WERI-Rb-1 (cell line): ENCODE measurements at regions not wholly inside any gene's neighbourhood (a gene's known extent, or its start where the extent isn't known, plus 50 kb on each side); places are given as distances from the start of the nearest gene placed in this dataset.

ENCODE experiments used
- DNase-seq: peaks from one replicate; pipeline ENCODE4 v3.0.0-alpha.2; 2020
- H3K27ac ChIP-seq: fragments of 250-450 bp; sonication (Bioruptor Pico); 2 replicates; pipeline ENCODE4 v1.5.1; 2020; ENCODE audit warnings: mild to moderate bottlenecking, moderate library complexity
- H3K27me3 ChIP-seq: fragments of 250-450 bp; sonication (Bioruptor Pico); 2 replicates; pipeline ENCODE4 v1.5.1; 2021; ENCODE audit warnings: mild to moderate bottlenecking, low read depth, moderate library complexity; ENCODE audit not compliant: insufficient read depth, severe bottlenecking
- H3K36me3 ChIP-seq: fragments of 250-450 bp; sonication (Bioruptor Pico); 2 replicates; pipeline ENCODE4 v1.5.1; 2020; ENCODE audit warnings: mild to moderate bottlenecking, moderate library complexity
- H3K4me3 ChIP-seq: 2 replicates; pipeline ENCODE4 v1.5.1; 2011; ENCODE audit warnings: low read depth, mild to moderate bottlenecking, control low read depth, low read length
- H3K9me3 ChIP-seq: fragments of 250-450 bp; sonication (Bioruptor Pico); 2 replicates; pipeline ENCODE4 v1.5.1; 2021; ENCODE audit warnings: mild to moderate bottlenecking, moderate library complexity; ENCODE audit not compliant: severe bottlenecking
- CTCF ChIP-seq: IDR thresholded peaks from 2 replicates; pipeline ENCODE4 v1.5.1; 2011; ENCODE audit warnings: low read depth, mild to moderate bottlenecking, control low read depth, inconsistent platforms, low read length

- no peak for TF ChIP-seq CTCF
- H3K27me3 ChIP-seq, result no peaks in the 10 kb centered on the region
- no peaks in the 10 kb centered on the region; the same call in 1 of the 2 replicates for H3K36me3 ChIP-seq
- no peak overlapping the region for H3K4me3 ChIP-seq
- DNase-seq, result no peak
- H3K9me3 ChIP-seq, result peaks cover 9% of the 10 kb centered on the region
- no peak overlapping the region for H3K27ac ChIP-seq
Measured at GRCh38 chr2:8581601-8582041, 100.2 kb upstream of the ID2 start.

GRCh38 chr2:8582191-8582590 lies 99.7 kb upstream of the ID2 start:
- Histone ChIP-seq H3K27me3 (no peaks in the 10 kb centered on the region), H3K27ac (no peak overlapping the region), H3K9me3 (peaks cover 9% of the 10 kb centered on the region), H3K4me3 (no peak overlapping the region), H3K36me3 (no peaks in the 10 kb centered on the region; the same call in 1 of the 2 replicates)
- no peak for DNase-seq
- TF ChIP-seq CTCF, result no peak

GRCh38 chr2:8582651-8583399 lies 99.0 kb upstream of the ID2 start:
- no peak for DNase-seq
- H3K27ac ChIP-seq, result no peak overlapping the region
- no peak overlapping the region for H3K4me3 ChIP-seq
- no peaks in the 10 kb centered on the region; the same call in 1 of the 2 replicates for H3K36me3 ChIP-seq
- H3K9me3 ChIP-seq, result peaks cover 9% of the 10 kb centered on the region
- no peaks in the 10 kb centered on the region for H3K27me3 ChIP-seq
- no peak for TF ChIP-seq CTCF

- Histone ChIP-seq H3K27ac (no peak overlapping the region), H3K27me3 (no peaks in the 10 kb centered on the region), H3K4me3 (no peak overlapping the region), H3K36me3 (no peaks in the 10 kb centered on the region; the same call in 1 of the 2 replicates), H3K9me3 (peaks cover 9% of the 10 kb centered on the region)
- no peak for TF ChIP-seq CTCF
- DNase-seq, result peak; percentile 58
Measured at GRCh38 chr2:8583400-8584173, 98.3 kb upstream of the ID2 start.

- peaks cover 9% of the 10 kb centered on the region for H3K9me3 ChIP-seq
Measured at GRCh38 chr2:8584174-8585066, 97.4 kb upstream of the ID2 start.

More at GRCh38 chr2:8584174-8585066, 97.4 kb upstream of the ID2 start:
- Histone ChIP-seq H3K4me3 (no peak overlapping the region), H3K27me3 (no peaks in the 10 kb centered on the region), H3K36me3 (no peaks in the 10 kb centered on the region; the same call in 1 of the 2 replicates), H3K27ac (no peak overlapping the region)
- DNase-seq, result no peak
- TF ChIP-seq CTCF, result no peak
